ENCODE measurements at regions not wholly inside any gene's neighbourhood (a gene's known extent, or its start where the extent isn't known, plus 50 kb on each side); places are given as distances from the start of the nearest gene placed in this dataset.

DNA sequence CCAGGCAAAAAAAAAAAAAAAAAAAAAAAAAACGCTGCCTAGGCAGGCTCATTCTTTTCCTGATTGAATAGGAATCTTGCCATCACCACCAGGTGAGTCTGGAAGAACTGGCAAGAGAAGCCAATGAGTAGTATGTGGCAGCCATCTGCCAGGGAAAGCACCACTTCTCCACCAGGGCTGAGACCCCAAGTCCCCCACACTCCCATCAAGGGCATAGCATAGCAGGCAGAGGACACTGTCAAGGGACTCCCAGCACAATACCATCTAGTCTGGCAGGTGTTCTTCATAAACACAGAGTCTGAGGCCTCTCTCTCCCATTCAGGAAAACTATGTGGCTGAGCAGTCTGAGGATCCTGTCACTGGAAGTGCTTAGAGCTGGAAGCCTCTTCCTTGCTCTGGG is 538.1 kb upstream of the DSEL start:
- Mint-ChIP-seq H3K9me3 (ENCODE audit: low read depth) (peaks cover 4% of the 10 kb centered on the region), H3K27ac (ENCODE audit: unreplicated experiment) (no peak overlapping the region), H3K4me1 (ENCODE audit: low read depth) (no peaks in the 10 kb centered on the region), H3K4me3 (ENCODE audit: unreplicated experiment) (no peak overlapping the region), H3K27me3 (ENCODE audit: low read depth) (no peaks in the 10 kb centered on the region), H3K36me3 (ENCODE audit: low read depth) (no peaks in the 10 kb centered on the region)
- DNase-seq (ENCODE audit: low spot score): no peak
- TF ChIP-seq, protein P1, sequence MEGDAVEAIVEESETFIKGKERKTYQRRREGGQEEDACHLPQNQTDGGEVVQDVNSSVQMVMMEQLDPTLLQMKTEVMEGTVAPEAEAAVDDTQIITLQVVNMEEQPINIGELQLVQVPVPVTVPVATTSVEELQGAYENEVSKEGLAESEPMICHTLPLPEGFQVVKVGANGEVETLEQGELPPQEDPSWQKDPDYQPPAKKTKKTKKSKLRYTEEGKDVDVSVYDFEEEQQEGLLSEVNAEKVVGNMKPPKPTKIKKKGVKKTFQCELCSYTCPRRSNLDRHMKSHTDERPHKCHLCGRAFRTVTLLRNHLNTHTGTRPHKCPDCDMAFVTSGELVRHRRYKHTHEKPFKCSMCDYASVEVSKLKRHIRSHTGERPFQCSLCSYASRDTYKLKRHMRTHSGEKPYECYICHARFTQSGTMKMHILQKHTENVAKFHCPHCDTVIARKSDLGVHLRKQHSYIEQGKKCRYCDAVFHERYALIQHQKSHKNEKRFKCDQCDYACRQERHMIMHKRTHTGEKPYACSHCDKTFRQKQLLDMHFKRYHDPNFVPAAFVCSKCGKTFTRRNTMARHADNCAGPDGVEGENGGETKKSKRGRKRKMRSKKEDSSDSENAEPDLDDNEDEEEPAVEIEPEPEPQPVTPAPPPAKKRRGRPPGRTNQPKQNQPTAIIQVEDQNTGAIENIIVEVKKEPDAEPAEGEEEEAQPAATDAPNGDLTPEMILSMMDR (IDR thresholded peaks at IDR 0.05): no peak

DNA sequence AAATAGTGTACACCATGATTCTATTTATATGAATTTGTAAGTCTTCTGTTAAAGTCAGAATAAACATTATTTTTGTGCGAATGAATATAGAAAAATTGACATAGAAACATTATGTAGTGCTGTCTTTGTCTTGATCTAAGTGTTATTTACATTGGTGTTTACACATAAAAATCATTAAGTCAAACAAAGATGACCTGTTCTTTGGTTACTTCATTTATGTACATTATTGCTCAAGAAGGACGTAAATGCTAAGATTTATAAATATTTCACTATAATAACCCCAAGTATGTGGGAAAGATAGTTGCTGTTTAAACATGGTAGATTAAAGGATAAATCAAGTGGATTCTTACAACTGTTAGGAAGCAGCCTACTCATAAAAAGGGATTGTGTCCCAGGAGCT is 536.8 kb upstream of the DSEL start:
- peaks cover 4% of the 10 kb centered on the region for H3K9me3 Mint-ChIP-seq (ENCODE audit: low read depth)
- no peak for DNase-seq (ENCODE audit: low spot score)
- H3K27ac Mint-ChIP-seq (ENCODE audit: unreplicated experiment): no peak overlapping the region
- TF ChIP-seq, protein P1 (IDR thresholded peaks at IDR 0.05): no peak
- H3K27me3 Mint-ChIP-seq (ENCODE audit: low read depth): no peaks in the 10 kb centered on the region
- no peaks in the 10 kb centered on the region for H3K4me1 Mint-ChIP-seq (ENCODE audit: low read depth)
- H3K4me3 Mint-ChIP-seq (ENCODE audit: unreplicated experiment): no peak overlapping the region
- H3K36me3 Mint-ChIP-seq (ENCODE audit: low read depth): no peaks in the 10 kb centered on the region

GRCh38 chr18:68041327-68041726 is 524.8 kb upstream of the DSEL start:
- DNase-seq (ENCODE audit: low spot score): no peak
- peaks cover 14% of the 10 kb centered on the region for H3K9me3 Mint-ChIP-seq (ENCODE audit: low read depth)

GRCh38 chr18:68040198-68040597 is 523.7 kb upstream of the DSEL start:
- Mint-ChIP-seq H3K27me3 (ENCODE audit: low read depth) (no peaks in the 10 kb centered on the region), H3K36me3 (ENCODE audit: low read depth) (peaks cover 4% of the 10 kb centered on the region), H3K9me3 (ENCODE audit: low read depth) (peaks cover 14% of the 10 kb centered on the region), H3K4me3 (ENCODE audit: unreplicated experiment) (no peak overlapping the region), H3K27ac (ENCODE audit: unreplicated experiment) (no peak overlapping the region), H3K4me1 (ENCODE audit: low read depth) (peaks cover 12% of the 10 kb centered on the region)
- DNase-seq (ENCODE audit: low spot score): no peak
- TF ChIP-seq, protein P1 (IDR thresholded peaks at IDR 0.05): no peak

More at GRCh38 chr18:68041327-68041726, 524.8 kb upstream of the DSEL start:
- Mint-ChIP-seq H3K36me3 (ENCODE audit: low read depth) (peaks cover 4% of the 10 kb centered on the region), H3K27ac (ENCODE audit: unreplicated experiment) (no peak overlapping the region), H3K4me1 (ENCODE audit: low read depth) (peaks cover 8% of the 10 kb centered on the region), H3K4me3 (ENCODE audit: unreplicated experiment) (no peak overlapping the region), H3K27me3 (ENCODE audit: low read depth) (no peaks in the 10 kb centered on the region)
- TF ChIP-seq, protein P1 (IDR thresholded peaks at IDR 0.05): no peak

DNA sequence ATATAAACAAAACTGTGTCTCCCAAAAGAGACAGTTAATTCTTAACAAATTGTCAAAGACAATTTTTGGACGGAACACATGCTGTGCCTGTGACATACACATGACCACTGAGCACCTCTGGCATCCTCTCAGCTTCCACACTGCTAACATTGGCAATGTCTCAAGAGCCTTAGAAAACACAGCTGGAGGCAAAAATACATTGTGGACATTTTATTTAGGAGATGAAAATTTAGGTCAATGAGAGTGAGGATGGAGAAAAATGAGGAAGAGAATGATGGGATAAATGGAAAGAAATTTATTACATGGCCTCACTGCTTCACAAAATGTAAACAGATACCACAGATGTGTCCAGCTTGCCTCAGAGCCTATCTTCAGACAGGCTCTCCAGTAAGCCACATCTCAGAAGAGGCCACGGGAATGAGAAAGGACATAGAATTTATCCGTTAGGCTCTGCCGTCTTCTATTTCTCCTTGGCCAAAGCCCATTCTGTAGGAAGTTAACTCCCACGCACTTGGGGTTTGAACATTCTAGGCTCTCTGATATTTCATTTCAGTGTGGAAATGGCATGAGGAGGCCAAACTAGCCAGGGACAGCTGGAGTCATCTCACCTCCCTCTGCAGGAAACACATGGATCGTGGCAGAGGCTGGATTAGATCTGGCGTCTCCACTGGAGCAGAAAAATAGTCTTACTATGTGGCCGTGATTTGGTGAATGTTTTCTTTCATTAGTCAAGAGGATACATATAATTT is 519.4 kb upstream of the DSEL start:
- Mint-ChIP-seq H3K27me3 (ENCODE audit: low read depth) (no peaks in the 10 kb centered on the region), H3K9me3 (ENCODE audit: low read depth) (no peaks in the 10 kb centered on the region), H3K4me1 (ENCODE audit: low read depth) (peaks cover 22% of the 10 kb centered on the region), H3K36me3 (ENCODE audit: low read depth) (no peaks in the 10 kb centered on the region), H3K27ac (ENCODE audit: unreplicated experiment) (no peak overlapping the region), H3K4me3 (ENCODE audit: unreplicated experiment) (no peak overlapping the region)
- DNase-seq (ENCODE audit: low spot score): no peak
- TF ChIP-seq, protein P1 (IDR thresholded peaks at IDR 0.05): no peak
